Gastroesophageal sphincter (tissue), 3 donors: ENCODE measurements at regions not wholly inside any gene's neighbourhood (a gene's known extent, or its start where the extent isn't known, plus 50 kb on each side); places are given as distances from the start of the nearest gene placed in this dataset.

Experiments used
- CTCF ChIP-seq, 4 experiments: fragments of 200-600 bp in 2 of 4; fragments of 450-650 bp in 2 of 4; sonication (generic) in 1 of 4; IDR thresholded peaks; one replicate each; pipeline ENCODE4 v1.5.1; 2017 to 2019; ENCODE audit warnings: antibody characterized with exemption in 4 of 4, mild to moderate bottlenecking in 2 of 4, moderate library complexity in 2 of 4
- EP300 ChIP-seq: sonication (generic); formaldehyde crosslinking; IDR thresholded peaks from one replicate; pipeline ENCODE4 v1.6.1; 2017; ENCODE audit warnings: antibody characterized with exemption, mild to moderate bottlenecking
- POLR2A ChIP-seq, 2 donors: fragments of 450-650 bp; IDR thresholded peaks; one replicate each; pipeline ENCODE4 v1.6.1; 2017; ENCODE audit warnings: antibody characterized with exemption in 2 of 2, mild to moderate bottlenecking in 2 of 2, moderate library complexity in 1 of 2

DNA sequence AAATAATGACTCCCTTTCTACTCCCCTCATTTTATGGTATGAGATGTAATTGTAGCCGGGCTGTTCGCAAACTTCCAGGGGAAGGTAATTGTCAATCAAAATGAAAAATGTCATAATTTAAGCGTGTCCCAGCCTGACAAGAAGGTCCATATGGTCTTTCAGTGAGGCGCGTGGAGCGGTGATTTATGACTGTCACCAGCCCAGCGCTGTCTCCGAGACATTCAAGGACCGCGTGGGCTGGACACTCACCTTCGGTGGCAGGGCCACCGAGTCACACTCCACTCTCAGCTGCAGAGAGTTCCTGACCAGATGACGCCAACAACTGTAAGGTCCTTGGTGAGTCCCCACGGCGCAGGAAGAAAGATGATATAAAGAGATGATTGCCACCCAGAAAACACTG lies 157.7 kb upstream of the TNRC6C start:
- TF ChIP-seq CTCF (IDR thresholded peaks at IDR 0.05) (no peak), POLR2A (IDR thresholded peaks at IDR 0.05) (no peak), EP300 (no peak)
